ENCODE measurements at regions not wholly inside any gene's neighbourhood (a gene's known extent, or its start where the extent isn't known, plus 50 kb on each side); places are given as distances from the start of the nearest gene placed in this dataset.

DNA sequence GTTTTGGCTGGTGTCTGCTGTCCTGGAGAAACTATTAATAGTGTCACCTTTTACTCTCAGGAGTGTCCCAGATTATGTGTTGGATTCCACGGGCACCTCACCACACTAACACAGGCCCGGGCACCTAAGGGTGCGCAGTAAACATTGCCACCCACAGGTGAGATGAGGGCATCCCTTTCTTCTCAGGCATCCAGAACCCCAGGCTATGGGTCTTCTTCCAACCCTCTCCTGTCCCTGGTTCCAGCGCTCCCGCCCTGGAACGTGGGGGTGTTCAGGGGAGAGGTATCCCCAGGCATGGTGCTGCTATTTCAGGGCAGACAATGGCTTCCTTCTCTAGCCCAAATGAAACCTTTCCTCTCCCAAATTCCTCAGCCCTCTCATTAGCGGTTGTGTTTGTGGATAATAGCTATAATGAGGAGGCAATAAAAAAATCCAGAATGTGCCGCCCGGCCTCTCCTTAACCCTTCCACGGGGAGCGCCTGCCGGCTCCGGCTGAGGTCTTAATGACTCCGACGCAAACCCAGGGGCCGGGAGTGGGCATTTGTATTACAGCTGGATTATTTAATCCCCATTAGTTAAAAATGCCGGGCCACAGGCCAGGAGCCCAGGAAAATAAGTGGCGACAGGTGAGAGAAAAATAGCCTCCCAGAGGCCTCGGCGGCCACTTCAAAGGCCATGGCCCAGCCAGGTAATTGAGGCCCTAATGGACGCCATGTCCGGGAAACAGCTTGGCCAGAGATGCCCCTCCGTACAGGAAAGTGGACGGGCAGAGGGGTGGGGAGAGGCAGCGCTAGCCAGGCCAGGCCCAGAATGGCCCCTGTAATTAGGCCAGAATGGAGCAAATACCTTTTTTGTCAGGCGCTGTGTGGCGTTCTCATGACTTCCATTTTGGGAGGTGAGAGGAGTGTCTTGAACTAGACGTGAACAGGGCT is 102.8 kb downstream of the IRX5 start:
- Histone ChIP-seq H3K9ac (ENCODE audit: low read depth, low read length, poor library complexity, severe bottlenecking) (no peak overlapping the region), H3K27me3 (ENCODE audit: insufficient read depth, low read length, poor library complexity, severe bottlenecking) (no peaks in the 10 kb centered on the region), H3K36me3 (ENCODE audit: insufficient read depth, low read length) (no peaks in the 10 kb centered on the region), H3K9me2 (replicated peaks; ENCODE audit: low read depth, low read length) (no peaks in the 10 kb centered on the region), H3K4me3 (ENCODE audit: low read length, poor library complexity, severe bottlenecking) (no peak overlapping the region), H3K4me2 (ENCODE audit: low read depth, low read length, poor library complexity, severe bottlenecking) (no peak overlapping the region), H2AFZ (ENCODE audit: low read length) (no peak overlapping the region), H3K79me2 (ENCODE audit: insufficient read depth, low read length) (no peaks in the 10 kb centered on the region), H3F3A (ENCODE audit: low read depth) (no peaks in the 10 kb centered on the region), H3K4me1 (ENCODE audit: insufficient read depth, low read length, poor library complexity, severe bottlenecking) (no peaks in the 10 kb centered on the region), H3K9me3 (ENCODE audit: insufficient read depth, low read depth, low read length) (peaks cover 4% of the 10 kb centered on the region; the same call in 1 of the 2 replicates), H4K20me1 (ENCODE audit: insufficient read depth, low read length, poor library complexity, severe bottlenecking) (no peaks in the 10 kb centered on the region)
- TF ChIP-seq, protein P1, sequence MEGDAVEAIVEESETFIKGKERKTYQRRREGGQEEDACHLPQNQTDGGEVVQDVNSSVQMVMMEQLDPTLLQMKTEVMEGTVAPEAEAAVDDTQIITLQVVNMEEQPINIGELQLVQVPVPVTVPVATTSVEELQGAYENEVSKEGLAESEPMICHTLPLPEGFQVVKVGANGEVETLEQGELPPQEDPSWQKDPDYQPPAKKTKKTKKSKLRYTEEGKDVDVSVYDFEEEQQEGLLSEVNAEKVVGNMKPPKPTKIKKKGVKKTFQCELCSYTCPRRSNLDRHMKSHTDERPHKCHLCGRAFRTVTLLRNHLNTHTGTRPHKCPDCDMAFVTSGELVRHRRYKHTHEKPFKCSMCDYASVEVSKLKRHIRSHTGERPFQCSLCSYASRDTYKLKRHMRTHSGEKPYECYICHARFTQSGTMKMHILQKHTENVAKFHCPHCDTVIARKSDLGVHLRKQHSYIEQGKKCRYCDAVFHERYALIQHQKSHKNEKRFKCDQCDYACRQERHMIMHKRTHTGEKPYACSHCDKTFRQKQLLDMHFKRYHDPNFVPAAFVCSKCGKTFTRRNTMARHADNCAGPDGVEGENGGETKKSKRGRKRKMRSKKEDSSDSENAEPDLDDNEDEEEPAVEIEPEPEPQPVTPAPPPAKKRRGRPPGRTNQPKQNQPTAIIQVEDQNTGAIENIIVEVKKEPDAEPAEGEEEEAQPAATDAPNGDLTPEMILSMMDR (conservative IDR thresholded peaks at IDR 0.05; ENCODE audit: low read length), result 0 out of 2 replicates have a peak, but pooled peaks have one; percentile 15
- TF ChIP-seq EZH2phosphoT487 (IDR thresholded peaks at IDR 0.05; ENCODE audit: borderline replicate concordance), result no peak

DNA sequence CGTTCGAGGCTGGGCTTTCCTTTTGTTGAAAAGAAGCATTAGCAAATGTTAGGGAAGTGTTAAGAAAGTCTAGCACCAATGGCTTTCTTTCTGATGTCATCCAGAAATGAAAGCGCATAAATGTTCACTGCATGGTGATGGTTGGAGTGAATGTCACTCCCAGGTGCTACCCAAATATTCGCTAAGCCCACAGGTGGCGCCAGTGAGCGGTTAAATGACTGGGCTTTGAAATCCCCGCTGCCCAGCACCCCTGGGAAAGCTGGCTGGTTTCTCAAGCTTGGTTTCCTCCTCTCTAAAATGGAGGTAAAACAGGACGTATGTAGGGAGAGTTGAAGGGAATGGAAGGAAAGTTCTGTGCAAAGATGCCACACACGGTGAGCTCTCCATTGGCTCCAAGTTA is 104.4 kb downstream of the IRX5 start:
- no peak for TF ChIP-seq EZH2phosphoT487 (IDR thresholded peaks at IDR 0.05; ENCODE audit: borderline replicate concordance)
- TF ChIP-seq, protein P1 (conservative IDR thresholded peaks at IDR 0.05; ENCODE audit: low read length), result peak; percentile 87
- no peak overlapping the region for H2AFZ ChIP-seq (ENCODE audit: low read length)
- no peaks in the 10 kb centered on the region for H3K4me1 ChIP-seq (ENCODE audit: insufficient read depth, low read length, poor library complexity, severe bottlenecking)

DNA sequence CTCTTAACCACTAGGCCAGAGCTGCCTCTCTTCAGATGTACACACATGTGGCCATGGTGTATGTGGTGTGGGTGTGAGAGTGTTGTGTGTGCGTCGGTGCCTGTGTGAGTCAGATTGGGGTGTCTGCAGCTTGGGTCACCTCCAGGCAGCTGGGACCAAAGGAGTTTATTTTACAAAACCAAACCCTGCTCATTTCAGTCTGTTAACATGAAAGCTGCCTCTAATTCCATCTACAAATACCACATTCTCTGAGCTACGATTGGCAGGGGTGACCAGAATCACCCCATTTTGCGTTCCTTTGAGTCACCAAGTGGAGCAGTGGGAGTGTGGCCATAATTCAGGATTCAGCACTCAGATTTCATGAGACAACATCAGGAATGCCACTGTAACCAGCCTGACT is 105.3 kb downstream of the IRX5 start:
- Histone ChIP-seq H3F3A (ENCODE audit: low read depth) (no peaks in the 10 kb centered on the region), H3K27me3 (ENCODE audit: insufficient read depth, low read length, poor library complexity, severe bottlenecking) (no peaks in the 10 kb centered on the region), H3K4me1 (ENCODE audit: insufficient read depth, low read length, poor library complexity, severe bottlenecking) (no peaks in the 10 kb centered on the region), H3K9me2 (replicated peaks; ENCODE audit: low read depth, low read length) (no peaks in the 10 kb centered on the region), H3K9me3 (ENCODE audit: insufficient read depth, low read depth, low read length) (no peaks in the 10 kb centered on the region), H3K4me2 (ENCODE audit: low read depth, low read length, poor library complexity, severe bottlenecking) (no peak overlapping the region), H3K79me2 (ENCODE audit: insufficient read depth, low read length) (no peaks in the 10 kb centered on the region), H3K4me3 (ENCODE audit: low read length, poor library complexity, severe bottlenecking) (no peak overlapping the region), H4K20me1 (ENCODE audit: insufficient read depth, low read length, poor library complexity, severe bottlenecking) (no peaks in the 10 kb centered on the region), H3K36me3 (ENCODE audit: insufficient read depth, low read length) (no peaks in the 10 kb centered on the region), H2AFZ (ENCODE audit: low read length) (no peak overlapping the region), H3K9ac (ENCODE audit: low read depth, low read length, poor library complexity, severe bottlenecking) (no peak overlapping the region)
- TF ChIP-seq, protein P1 (conservative IDR thresholded peaks at IDR 0.05; ENCODE audit: low read length), result no peak
- no peak for TF ChIP-seq EZH2phosphoT487 (IDR thresholded peaks at IDR 0.05; ENCODE audit: borderline replicate concordance)

More for the DNA sequence above, 104.4 kb downstream of the IRX5 start:
- H3K27me3 ChIP-seq (ENCODE audit: insufficient read depth, low read length, poor library complexity, severe bottlenecking), result no peaks in the 10 kb centered on the region
- H3K4me3 ChIP-seq (ENCODE audit: low read length, poor library complexity, severe bottlenecking), result no peak overlapping the region
- no peaks in the 10 kb centered on the region for H3F3A ChIP-seq (ENCODE audit: low read depth)
- H3K4me2 ChIP-seq (ENCODE audit: low read depth, low read length, poor library complexity, severe bottlenecking), result no peak overlapping the region
- H4K20me1 ChIP-seq (ENCODE audit: insufficient read depth, low read length, poor library complexity, severe bottlenecking), result no peaks in the 10 kb centered on the region
- no peaks in the 10 kb centered on the region for H3K36me3 ChIP-seq (ENCODE audit: insufficient read depth, low read length)
- H3K9me2 ChIP-seq (replicated peaks; ENCODE audit: low read depth, low read length), result no peaks in the 10 kb centered on the region
- no peaks in the 10 kb centered on the region for H3K9me3 ChIP-seq (ENCODE audit: insufficient read depth, low read depth, low read length)
- no peak overlapping the region for H3K9ac ChIP-seq (ENCODE audit: low read depth, low read length, poor library complexity, severe bottlenecking)
- H3K79me2 ChIP-seq (ENCODE audit: insufficient read depth, low read length), result no peaks in the 10 kb centered on the region

Data from Loucy (cell line).